22Rv1 (cell line): ENCODE measurements at regions not wholly inside any gene's neighbourhood (a gene's known extent, or its start where the extent isn't known, plus 50 kb on each side); places are given as distances from the start of the nearest gene placed in this dataset.

Source experiments
- H3K27ac ChIP-seq: fragments of 450-650 bp; 2 replicates; pipeline ENCODE4 v1.5.1; 2017
- CTCF ChIP-seq: fragments of 450-650 bp; IDR thresholded peaks from 2 replicates; pipeline ENCODE4 v1.5.1; 2017; ENCODE audit warnings: mild to moderate bottlenecking
- ZFX ChIP-seq: fragments of 450-650 bp; IDR thresholded peaks from 2 replicates; pipeline ENCODE4 v1.6.1; 2017; ENCODE audit warnings: antibody characterized with exemption, borderline replicate concordance

- H3K27ac ChIP-seq: no peak overlapping the region
- no peak for TF ChIP-seq ZFX
- no peak for TF ChIP-seq CTCF
Observed at GRCh38 chr11:131235328-131236298, 134.8 kb upstream of the NTM start.

- TF ChIP-seq CTCF: no peak
- TF ChIP-seq ZFX: no peak
- no peak overlapping the region for H3K27ac ChIP-seq
Observed at GRCh38 chr11:131240421-131240820, 130.0 kb upstream of the NTM start.

GRCh38 chr11:131242476-131243000 lies 127.9 kb upstream of the NTM start:
- TF ChIP-seq CTCF (no peak), ZFX (no peak)
- no peak overlapping the region for H3K27ac ChIP-seq

- no peak for TF ChIP-seq CTCF
- no peak for TF ChIP-seq ZFX
- no peak overlapping the region for H3K27ac ChIP-seq
Observed at GRCh38 chr11:131246156-131246555, 124.3 kb upstream of the NTM start.

- no peak overlapping the region for H3K27ac ChIP-seq
- TF ChIP-seq ZFX: no peak
- peak; percentile 79 for TF ChIP-seq CTCF
Observed at GRCh38 chr11:131246663-131247062, 123.8 kb upstream of the NTM start.

- H3K27ac ChIP-seq: no peak overlapping the region
- TF ChIP-seq CTCF: no peak
- no peak for TF ChIP-seq ZFX
Observed at GRCh38 chr11:131248588-131248987, 121.8 kb upstream of the NTM start.

- H3K27ac ChIP-seq: no peak overlapping the region
- TF ChIP-seq CTCF: no peak
- no peak for TF ChIP-seq ZFX
Observed at GRCh38 chr11:131253142-131253655, 117.2 kb upstream of the NTM start.
